NCI-H1436 treated with DMSO at 0.1 percent for 48 hours (cell line): ENCODE measurements at regions not wholly inside any gene's neighbourhood (a gene's known extent, or its start where the extent isn't known, plus 50 kb on each side); places are given as distances from the start of the nearest gene placed in this dataset.
A peak's percentile ranks its signal among the peaks of the same experiment; 100 is the strongest.
"Not testable (repeated sequence)": the region's sequence is repeated elsewhere in the genome, so short reads cannot be mapped to it uniquely, and the experiment has no call there.

Source experiments
- DNase-seq: peaks from one replicate; lab custom pipeline; 2025; lab: John Stamatoyannopoulos, UW

DNA sequence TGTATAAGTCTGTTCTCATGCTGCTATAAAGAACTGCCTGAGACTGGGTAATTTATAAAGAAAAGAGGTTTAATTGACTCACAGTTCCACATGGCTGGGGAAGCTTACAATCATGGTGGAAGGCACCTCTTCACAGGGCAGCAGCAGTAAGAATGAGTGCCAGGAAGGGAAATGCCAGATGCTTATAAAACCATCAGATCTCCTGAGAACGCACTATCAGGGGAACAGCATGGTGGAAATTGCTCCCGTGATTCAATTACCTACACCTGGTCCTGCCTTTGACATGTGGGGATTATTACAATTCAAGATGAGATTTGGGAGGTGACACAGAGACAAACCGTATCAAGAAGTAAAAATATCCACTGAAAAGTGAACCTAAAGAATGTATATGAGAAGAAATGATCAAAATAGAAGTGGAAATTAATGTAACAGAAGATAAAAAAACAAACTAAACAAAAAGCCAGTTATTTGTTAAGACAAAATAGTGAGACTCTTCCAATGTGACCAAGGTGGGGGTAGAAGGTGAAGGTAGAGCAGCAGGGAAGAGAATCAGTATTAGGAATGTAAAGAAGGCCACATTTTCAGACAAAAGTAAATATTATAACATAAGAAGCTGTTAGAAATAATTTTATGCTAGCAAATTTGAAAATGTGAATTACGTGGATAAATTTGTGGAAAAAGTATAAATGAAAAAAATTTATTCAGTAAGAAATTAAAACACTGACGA, 372.9 kb downstream of the NKX6-1 start:
- DNase-seq: no peak

DNA sequence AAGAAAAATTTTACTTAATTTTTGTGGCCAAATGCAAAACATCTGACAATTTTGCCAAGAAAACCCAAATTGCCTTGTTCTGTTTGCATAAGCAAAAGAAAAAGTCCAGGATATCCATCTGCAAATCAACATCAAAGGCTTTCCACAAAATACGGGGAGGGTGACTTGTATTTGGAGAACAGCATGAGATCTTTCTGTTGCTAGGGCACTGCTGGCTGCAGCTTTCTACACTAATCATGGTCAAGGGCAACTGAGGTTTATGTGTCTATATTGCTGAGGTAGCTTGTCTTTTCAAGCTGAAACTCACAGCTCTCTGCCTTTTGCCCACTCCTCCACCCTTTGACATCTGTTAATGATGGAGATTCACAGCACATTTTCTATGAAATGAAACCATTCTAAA, 389.1 kb downstream of the NKX6-1 start:
- no peak for DNase-seq

DNA sequence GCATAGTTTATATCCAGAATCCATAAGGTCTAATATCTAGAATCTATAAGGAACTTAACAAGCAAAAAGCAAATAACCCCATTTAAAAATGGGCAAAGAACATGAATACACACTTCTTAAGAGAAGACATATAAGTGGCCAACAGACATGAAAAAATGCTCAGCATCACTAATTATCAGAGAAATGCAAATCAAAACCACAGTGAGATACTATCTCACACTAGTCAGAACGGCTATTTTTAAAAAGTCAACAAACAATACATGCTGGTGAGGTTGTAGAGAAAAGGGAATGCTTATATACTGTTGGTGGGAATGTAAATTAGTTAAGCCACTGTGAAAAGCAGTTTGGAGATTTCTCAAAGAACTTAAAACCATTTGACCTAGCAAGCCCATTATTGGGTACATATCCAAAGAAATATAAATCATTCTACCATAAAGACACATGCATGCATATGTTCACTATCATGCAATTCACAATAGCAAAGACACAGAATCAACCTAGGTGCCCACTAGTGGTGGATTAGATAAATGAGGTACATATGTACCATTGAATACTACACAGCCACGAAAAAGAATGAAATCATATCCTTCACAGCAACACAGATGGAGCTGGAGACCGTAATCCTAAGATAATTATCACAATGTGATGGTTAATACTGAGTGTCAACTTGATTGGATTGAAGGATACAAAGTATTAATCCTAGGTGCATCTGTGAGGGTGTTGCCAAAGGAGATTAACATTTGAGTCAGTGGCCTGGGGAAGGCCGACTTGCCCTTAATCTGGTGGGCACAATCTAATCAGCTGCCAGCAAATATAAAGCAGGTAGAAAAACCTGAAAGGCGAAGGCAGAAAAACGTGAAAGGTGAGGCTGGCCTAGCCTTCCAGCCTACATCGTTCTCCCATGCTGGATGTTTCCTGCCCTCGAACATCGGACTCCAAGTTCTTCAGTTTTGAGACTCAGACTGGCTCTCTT, 397.2 kb downstream of the NKX6-1 start:
- DNase-seq: not testable (repeated sequence)

DNA sequence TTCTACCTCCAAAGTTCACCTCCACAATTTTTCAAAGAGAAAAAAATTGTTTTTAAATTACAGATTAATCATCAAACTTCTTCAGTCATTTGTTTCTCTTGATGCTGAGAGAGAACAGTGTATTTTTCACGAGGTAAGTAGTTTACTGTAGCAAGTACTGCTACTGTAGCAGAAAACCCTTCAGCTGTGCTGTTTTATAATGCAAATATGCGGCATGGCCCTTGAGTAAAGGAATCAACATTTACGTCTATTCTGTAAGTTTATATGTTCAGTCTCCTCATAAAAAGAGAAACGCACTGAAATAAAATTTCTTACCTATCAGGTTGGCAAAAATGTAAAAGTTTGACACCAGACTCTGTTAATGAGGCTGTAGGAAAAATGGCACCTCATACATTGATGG, 399.0 kb downstream of the NKX6-1 start:
- no peak for DNase-seq

DNA sequence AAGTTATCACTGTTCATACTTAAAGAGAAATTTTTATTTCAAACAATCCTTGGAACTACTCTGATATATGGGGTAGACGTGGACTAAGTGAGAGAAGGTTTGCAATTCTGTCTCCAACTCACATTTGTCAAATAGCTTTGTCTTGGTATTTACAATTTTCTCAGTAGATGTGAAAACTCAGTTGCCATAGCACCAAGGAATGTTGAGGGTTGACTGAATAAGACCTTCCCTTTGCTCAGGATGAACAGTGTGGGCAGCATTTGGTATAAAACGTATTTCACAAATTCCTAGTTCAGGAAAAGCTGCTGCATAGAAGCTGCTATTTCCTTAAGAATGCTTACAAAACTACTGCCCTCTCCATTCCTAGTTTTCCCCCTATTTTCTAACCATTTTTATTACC, 399.5 kb downstream of the NKX6-1 start:
- no peak for DNase-seq

DNA sequence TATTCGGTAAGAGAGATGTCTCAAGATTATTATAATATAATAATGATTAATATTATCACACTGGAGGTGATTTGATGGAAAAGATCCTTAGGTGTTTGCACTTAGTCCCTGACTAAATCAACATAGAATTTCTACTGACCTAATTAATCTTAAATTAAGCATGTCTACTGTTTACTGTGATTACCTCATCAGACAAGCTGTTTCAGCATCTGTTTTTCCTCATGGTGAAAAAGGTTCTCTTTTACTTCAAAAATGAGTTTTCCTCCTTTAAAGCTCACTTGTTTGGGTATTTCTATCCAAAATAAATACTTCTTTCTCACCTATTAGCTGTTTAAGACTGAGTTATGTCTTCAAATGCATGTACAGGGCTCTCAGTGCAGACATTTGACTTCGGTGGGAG, 407.8 kb downstream of the NKX6-1 start:
- no peak for DNase-seq

DNA sequence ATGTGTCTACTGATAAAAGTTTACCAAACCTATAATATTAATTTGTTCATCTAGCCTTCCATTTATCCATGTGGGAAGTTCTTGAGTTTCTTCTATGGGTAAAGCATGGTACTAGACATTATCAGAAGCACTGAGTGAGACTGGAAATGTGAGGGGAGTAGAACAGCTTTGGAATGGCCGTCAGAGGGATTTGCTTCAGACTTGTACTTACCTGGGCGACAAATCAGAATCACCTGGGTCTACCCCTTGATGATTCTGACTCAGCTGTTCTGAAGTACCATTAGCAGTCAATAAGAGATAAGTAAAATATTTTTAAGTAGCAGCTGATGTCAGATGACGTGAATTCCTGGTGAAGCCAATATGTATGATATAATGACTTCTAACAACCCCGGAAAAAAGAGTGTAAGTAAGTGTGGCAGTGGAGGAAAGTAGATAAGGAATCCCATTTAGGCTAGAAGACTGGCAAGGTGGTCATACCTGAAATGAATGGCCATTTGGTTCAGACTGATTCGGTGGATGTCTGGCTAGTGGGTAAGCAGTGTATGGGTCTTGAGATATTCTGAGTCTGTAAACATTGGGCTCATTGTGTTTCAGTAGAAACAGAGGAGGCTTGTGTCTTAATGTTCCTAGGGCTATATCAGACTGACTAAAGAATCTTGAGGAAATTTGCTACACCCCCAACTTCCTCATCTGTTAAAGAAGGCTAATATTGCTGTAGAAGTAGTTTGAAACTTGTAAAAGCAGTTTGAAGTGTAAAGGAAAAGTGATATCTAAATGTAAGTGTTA, 409.2 kb downstream of the NKX6-1 start:
- no peak for DNase-seq

DNA sequence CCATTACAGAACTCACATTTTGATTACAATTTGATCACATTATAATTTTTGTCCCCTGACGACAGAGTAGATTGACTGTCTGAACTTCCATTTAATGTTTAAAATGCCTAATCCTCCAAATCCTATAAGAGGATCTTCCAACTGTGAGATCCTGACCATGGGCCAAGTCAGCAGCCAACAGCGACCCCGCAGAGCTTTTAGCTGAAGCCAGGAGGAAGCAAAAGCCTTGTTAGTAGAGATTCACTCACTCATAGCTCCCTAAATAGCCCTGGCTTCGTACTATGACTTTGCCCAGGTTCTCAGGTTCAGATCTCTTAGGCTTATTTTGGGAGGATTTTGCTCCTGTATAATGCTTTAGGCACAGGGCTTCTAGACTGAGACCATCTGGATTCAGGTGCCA, 413.1 kb downstream of the NKX6-1 start:
- no peak for DNase-seq

DNA sequence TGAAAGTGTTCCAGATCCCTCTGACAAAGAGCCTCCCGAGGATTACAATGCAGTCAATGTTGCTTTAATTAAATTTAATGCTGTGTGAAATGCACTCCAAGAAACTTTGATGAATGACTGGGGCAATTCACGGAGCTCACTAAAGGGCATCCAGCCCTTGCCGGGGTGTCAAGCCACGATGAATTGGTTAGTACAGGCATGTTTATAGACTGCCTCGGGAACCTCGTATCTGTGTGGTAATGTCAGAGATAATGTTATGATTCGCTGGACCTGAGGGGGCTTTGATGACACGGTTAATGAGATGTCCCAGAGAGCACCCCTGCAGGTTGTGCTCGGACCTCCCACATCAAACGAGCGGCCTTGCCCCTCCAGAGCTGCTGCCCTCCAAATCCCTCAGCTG, 428.8 kb downstream of the NKX6-1 start:
- no peak for DNase-seq

DNA sequence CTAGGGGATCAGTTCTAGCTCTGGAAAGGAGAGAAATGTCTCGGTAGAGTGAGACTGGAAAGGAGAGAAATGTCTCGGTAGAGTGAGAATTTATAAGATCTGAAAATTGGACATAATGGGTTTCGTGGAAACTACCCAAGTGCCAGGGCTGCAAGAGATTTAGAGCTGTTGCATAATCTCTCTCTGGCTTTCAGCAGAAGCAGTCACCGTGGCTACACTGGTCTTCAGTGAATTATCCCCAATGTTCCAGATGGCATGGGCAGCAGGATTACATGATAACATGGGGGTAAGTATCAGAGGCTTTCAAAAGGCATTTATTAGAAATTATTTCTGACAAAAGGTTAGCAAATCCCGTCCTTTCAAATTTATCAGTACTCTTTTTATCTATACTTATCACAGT, 435.5 kb downstream of the NKX6-1 start:
- no peak for DNase-seq

DNA sequence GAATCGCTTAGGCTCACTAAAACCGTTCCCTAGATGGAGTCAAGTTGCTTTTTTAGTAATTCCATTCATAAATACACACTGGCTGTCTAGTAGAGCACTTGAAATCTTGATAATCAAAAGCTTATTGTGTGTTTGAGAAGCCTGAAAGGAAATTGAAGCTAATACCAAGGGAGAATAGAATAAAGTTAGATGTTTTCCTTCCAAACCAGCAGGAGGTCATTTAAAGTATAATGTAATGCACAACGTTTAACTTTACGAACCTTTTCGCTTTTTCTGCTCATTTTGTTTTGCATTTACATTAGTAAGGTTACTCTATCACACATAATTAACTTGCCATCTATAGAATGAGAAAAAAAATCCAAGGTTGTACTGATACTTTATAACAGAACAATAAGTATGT, 440.9 kb downstream of the NKX6-1 start:
- peak; percentile 6 for DNase-seq

DNA sequence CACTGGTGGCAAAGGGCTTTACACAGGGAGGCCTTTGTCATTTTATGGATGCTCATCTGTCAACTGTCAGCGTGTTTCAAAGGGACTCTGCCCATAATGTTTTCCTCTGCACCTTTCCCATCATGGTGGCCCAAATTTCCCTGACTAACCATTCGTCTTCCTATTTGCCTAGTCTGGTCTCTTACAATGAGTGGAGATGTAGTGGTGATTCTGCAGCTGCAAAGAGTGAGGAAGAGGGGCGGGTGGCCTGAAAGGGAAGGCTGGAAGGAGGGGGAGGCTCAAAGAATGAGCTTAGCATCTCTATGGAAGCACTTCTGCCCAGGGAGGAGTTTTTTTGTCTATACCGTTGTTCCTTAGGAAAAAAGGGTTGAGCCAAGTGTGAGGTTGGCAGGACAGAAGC, 447.5 kb downstream of the NKX6-1 start:
- DNase-seq: no peak

DNA sequence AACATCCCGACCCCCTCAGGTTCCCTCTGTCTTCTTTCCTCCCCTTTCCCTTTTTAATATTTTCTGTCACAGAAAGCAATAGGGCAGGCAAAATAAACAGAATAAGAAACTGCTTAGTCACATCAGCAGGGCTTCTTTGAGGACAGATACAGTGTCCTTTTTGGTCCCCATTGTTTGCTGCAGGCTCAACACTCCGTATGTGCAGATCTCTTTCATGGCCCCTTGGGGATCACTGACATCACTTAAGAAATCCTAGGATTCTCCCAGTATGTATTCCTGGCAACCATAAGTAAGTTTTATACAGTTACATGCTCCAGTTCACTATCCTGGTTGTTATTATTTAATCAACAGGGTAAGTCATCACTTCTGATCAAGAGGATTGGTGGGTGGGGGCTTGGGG, 448.0 kb downstream of the NKX6-1 start:
- DNase-seq: no peak

DNA sequence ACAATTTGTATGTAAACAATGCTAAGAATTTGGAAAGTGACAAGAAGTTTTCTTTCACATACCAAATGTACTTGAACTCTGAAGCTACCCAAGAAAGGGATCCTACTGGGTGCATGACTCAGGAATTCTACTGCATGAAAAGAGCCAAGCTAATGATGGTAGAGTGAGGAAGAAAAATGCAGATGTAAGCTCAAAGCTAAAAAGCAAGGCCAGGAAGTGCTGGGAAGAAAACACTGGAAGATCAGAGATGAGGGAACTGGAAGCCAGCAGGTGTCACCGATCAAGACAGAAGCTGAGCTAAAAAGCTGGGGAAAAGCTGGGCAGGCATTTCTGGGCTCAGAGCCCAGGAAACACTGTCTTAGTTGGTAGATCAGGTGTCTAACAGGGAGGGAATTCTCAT, 449.1 kb downstream of the NKX6-1 start:
- no peak for DNase-seq

DNA sequence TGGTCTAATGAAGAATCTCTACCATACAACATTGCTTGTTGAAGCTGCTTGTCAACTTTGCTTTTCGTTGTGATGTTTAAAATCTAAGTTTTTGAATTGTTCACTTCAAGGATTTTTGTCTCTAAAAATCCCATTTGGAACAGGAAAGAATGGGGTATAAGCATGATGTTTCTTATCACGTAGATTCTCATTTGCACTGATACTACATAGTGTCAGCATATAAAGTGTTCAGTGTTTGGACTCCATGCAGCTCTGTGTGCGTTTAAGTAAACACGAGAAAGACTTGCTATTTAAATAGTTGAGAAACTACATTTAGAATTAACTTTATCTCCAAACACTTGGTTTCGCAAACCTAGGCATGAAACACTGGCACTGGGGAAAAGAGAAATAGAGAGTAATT, 452.5 kb downstream of the NKX6-1 start:
- no peak for DNase-seq

DNA sequence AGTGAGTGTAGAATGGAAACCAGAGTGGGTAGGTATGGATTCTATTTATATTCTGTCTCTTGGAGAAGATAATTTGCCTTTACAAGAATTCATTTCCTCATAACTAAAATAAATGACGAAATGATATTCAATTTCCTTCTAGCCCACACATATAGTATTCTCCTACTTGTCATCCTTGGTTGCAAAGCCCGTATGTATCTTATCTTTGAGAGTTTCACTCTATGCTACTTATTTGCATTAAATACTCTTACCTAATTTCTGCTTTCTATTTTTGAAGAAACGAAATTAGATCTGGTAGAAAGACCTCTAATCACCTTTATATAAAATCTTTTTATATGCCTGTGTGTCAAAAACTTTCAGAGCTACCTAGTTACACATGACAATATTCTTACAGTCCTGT, 457.7 kb downstream of the NKX6-1 start:
- no peak for DNase-seq

DNA sequence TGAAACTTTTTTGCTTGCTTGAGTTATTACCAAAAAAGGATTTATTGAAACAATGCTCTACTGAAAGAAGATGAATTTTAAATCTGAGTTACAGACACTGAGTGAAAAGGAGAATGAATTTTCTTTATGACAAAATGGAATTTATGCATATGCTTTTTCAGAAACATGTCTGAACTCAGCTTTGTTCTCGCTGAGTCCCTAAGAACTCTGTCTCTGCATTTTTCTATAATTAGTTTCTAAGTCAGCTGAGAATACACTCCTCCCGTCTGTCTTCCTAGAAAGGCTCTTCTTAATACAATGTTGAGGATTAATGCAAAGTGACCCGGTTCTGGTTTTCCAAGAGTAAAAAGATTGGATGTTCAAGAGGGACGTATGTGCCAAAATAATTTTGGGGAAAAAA, 463.5 kb downstream of the NKX6-1 start:
- DNase-seq: no peak

DNA sequence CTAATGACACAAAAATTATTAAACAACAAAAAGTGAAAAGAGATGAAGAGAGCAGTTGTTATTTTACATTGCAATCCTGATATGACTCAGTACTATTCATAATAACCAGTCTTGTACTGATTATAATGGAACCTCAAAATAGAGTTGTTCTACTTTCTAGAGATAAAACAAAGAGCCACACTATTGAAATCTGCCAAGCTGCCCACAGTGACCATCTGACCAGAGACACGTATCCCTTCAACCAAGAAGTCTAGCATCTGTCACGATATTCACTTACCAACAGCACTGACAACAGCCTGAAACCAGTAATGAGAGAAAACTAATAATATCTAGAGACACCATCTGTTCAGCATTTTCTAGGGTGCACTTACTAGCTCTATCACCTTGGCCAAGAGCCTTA, 466.7 kb downstream of the NKX6-1 start:
- no peak for DNase-seq

DNA sequence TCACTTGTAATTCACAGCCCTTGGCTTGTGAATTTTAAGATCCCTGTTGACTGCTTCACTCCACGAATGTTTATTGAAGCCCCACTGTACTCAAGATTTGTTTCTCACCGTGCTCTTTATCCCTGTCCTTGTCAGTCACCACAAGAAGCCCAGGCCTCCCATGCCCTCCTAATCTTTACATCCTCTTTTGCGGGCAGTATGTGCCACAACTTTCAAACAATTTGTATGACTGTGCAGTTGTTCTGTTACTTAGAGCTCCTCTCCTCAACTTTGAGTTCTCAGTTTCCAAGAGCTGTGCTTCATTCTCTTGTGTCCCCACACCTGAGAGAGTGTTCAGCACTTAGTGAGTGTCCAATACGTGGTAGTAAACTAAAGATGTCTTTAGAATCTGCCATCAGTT, 467.7 kb downstream of the NKX6-1 start:
- DNase-seq: no peak

DNA sequence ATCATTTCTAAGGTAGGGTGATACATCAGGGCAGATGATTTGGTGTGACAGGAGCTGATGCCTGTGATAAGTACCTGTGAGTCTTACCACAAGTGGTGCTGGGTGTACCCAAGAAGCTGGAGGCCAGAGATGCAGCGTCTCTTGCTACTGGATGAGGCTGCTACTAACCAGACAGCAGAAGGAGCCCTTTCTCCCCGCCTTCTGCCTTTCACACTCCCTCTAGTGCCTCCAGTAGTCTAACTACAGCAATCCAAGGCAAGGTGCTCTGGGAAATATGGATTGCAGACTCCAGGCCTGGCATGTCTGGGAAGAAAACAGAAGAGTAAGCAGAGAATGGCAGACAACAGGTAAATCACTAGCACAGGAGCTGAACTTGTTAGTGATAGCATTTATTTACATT, 470.8 kb downstream of the NKX6-1 start:
- no peak for DNase-seq

DNA sequence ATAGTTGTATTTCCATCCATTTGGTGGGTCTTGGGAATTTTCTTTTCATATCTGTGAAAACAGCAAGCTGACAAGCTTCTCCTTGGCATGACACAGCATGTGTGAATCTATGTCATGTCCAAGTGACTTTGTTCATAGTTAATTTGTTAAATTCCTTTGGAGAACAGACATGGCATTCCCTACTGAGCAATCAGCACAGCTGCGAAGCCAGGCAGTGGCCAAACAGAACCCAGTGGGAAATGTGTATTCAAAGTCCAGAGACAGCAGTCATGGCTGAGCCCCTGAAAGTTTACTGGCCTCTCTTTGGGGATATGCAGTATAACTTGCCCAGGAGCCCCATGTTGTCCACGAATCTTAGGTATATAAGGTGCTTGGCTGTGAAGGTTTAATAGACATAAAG, 474.7 kb downstream of the NKX6-1 start:
- DNase-seq: no peak

DNA sequence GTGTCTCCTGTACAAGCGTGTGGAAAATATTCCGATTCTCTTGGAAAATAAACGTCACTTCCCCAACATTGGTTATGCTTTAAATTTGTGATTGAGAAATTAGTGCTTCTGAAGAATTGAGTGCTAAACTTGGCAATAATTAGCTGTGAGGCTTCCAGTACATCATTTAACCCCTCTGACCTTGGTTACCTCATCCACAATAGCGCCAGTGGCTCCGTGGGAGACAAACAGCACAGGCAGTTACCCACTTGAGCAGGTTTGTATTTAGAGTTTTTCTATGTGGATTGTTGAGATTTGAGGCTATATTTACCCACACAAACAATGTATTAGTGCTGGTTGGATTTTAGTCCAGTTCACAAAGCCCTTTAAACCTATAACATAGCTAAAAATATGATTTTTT, 476.5 kb downstream of the NKX6-1 start:
- no peak for DNase-seq

DNA sequence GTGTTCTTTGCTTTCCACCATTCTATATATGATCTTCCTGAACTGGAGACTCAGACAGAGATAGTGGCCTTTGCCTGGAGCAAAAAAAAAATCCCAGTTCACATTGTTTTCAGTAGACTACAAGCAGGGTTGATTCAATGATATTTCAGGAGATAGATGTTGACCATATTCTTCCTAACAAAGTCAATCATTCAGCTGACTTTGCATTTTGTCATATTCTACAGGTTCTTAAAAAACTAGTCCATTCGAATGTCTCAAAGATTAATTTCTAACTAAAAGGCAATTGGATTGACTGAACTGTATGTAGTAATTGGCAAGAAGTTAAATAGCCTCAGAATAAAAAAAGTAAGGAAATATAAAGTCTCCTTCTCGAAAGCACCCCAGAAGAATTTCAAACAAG, 479.5 kb downstream of the NKX6-1 start:
- no peak for DNase-seq
